Lung (tissue), 11 donors: ENCODE measurements at regions not wholly inside any gene's neighbourhood (a gene's known extent, or its start where the extent isn't known, plus 50 kb on each side); places are given as distances from the start of the nearest gene placed in this dataset.

Source experiments
- ATAC-seq: fragments of 200-7000 bp; cut with Tn5 transposase; one replicate; pipeline ENCODE4 v1.9.1; 2020; ENCODE audit warnings: moderate number of reproducible peaks; ENCODE audit not compliant: insufficient read depth, low FRiP score
- DNase-seq, 3 donors: peaks; one replicate each; pipeline ENCODE4 v3.0.0-alpha.2; 2013 to 2017
- H3K27ac ChIP-seq, 2 donors: one replicate each; pipeline ENCODE4 v1.5.1; 2013; ENCODE audit warnings: mild to moderate bottlenecking in 2 of 2, moderate library complexity in 2 of 2, control low read depth in 1 of 2, inconsistent platforms in 1 of 2, low read depth in 1 of 2, low read length in 1 of 2
- H3K27me3 ChIP-seq, 3 donors: one replicate each; pipeline ENCODE4 v1.5.1; 2013; ENCODE audit warnings: low read length in 2 of 3; ENCODE audit not compliant: control insufficient read depth in 3 of 3, insufficient read depth in 3 of 3
- H3K36me3 ChIP-seq, 4 donors: one replicate each; pipeline ENCODE4 v1.5.1; 2013; ENCODE audit warnings: low read length in 4 of 4, mild to moderate bottlenecking in 1 of 4, moderate library complexity in 1 of 4; ENCODE audit not compliant: control insufficient read depth in 4 of 4, insufficient read depth in 4 of 4
- H3K4me1 ChIP-seq, 5 donors: one replicate each; pipeline ENCODE4 v1.5.1; 2013; ENCODE audit warnings: low read length in 5 of 5, mild to moderate bottlenecking in 2 of 5, moderate library complexity in 1 of 5; ENCODE audit not compliant: control insufficient read depth in 5 of 5, insufficient read depth in 5 of 5
- H3K4me3 ChIP-seq: one replicate; pipeline ENCODE4 v1.5.1; 2013; ENCODE audit warnings: mild to moderate bottlenecking, control low read depth, moderate library complexity
- H3K9ac ChIP-seq, 2 donors: one replicate each; pipeline ENCODE4 v1.5.1; 2013; ENCODE audit warnings: low read length in 2 of 2, control low read depth in 1 of 2; ENCODE audit not compliant: insufficient read depth in 1 of 2
- H3K9me3 ChIP-seq, 4 donors: one replicate each; pipeline ENCODE4 v1.5.1; 2013; ENCODE audit warnings: low read length in 3 of 4, mild to moderate bottlenecking in 1 of 4, moderate library complexity in 1 of 4; ENCODE audit not compliant: control insufficient read depth in 4 of 4, insufficient read depth in 3 of 4
- WGBS, 2 donors: extraction: QIAGEN DNeasy Blood & Tissue Kit; methylation state at CpG; one replicate each; pipeline ENCODE4 v1.1.7; 2013; 5-methylcytosine and 5-hydroxymethylcytosine counted together
- TF ChIP-seq, protein P1 (sequence below): IDR thresholded peaks from 2 replicates; pipeline ENCODE4 v1.5.1; 2012; ENCODE audit warnings: mild to moderate bottlenecking; ENCODE audit errors: control extremely low read depth, extremely low read depth
- donor health status: control.
- donor health status: control.
- donor health status: Bipolar disorder and iron deficiency.
- donor health status: healthy.
- donor health status: DM: yes; HTN: yes; CAD: no.

DNA sequence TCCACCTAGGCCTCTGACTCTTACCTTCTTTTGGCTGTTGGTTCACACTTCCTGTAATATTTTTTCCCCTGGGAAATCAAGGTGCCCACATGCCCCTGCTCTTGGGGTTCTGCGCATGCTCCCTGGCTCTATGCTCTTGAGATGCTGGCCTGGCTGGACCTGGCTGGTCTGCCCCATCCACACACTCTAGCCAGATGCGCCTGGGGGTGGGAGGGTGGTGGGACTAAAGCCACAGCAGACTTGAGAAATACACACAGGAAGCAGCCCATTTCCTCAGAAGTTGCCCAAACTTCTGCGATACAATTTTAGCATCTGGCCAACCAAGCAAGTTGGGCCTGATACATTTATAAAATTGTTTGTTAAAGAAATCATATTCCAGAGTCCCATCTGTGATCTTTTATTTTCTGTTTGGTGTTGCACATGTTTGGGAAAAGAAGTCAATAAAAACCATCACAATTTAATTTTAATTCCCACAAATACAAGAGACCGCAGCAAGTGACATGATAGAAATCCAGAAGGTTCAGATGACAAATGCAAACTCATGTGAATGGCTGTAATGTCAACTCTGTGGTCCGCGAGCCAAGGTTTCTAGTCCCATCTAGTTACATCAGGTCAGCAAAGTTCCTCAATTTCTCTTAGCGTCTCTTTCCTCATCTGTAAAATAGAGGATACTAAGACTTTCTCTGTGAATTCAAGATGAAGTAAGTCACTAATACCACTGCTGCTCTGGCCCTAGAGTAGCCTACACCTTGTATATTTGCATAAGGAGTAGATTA, 55.9 kb upstream of the MEF2A start:
- DNase-seq: peak in 1 of 3 donors; percentile 27
- Histone ChIP-seq H3K27ac (peak overlapping the region in 1 of 2 donors; percentile 68), H3K9ac (no peak overlapping the region), H3K36me3 (no peaks in the 10 kb centered on the region), H3K4me3 (no peak overlapping the region), H3K4me1 (peaks cover 0 to 44% (median 20%) of the 10 kb centered on the region in 5 donors), H3K9me3 (peaks cover 0 to 4% (median 0%) of the 10 kb centered on the region in 4 donors), H3K27me3 (no peaks in the 10 kb centered on the region)
- ATAC-seq: no peak
- 30 to 56% methylated on average over 7 of the region's 7 CpGs for WGBS, 2 donors
- TF ChIP-seq, protein P1, sequence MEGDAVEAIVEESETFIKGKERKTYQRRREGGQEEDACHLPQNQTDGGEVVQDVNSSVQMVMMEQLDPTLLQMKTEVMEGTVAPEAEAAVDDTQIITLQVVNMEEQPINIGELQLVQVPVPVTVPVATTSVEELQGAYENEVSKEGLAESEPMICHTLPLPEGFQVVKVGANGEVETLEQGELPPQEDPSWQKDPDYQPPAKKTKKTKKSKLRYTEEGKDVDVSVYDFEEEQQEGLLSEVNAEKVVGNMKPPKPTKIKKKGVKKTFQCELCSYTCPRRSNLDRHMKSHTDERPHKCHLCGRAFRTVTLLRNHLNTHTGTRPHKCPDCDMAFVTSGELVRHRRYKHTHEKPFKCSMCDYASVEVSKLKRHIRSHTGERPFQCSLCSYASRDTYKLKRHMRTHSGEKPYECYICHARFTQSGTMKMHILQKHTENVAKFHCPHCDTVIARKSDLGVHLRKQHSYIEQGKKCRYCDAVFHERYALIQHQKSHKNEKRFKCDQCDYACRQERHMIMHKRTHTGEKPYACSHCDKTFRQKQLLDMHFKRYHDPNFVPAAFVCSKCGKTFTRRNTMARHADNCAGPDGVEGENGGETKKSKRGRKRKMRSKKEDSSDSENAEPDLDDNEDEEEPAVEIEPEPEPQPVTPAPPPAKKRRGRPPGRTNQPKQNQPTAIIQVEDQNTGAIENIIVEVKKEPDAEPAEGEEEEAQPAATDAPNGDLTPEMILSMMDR: no peak

DNA sequence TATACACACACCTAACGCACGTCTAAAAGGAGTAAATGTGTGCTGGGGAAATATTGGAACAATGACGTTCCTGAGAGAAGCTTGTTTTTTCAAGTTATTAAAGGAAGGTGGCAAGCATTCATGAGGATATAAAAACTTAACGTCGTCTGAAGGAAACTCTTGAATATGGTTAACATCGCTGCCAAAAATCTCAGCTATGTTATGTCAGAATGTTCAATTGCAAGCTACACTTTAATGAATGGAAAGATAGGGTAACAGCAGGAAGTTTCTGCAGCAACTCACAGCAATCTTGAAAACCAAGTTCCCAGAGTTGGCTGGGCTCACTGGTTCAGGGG, 54.3 kb upstream of the MEF2A start:
- Histone ChIP-seq H3K36me3 (no peaks in the 10 kb centered on the region), H3K4me3 (no peak overlapping the region), H3K27ac (peak overlapping the region in 1 of 2 donors; percentile 48), H3K9me3 (peaks cover 0 to 4% (median 0%) of the 10 kb centered on the region in 4 donors), H3K9ac (peak overlapping the region in 1 of 2 donors; percentile 4), H3K27me3 (no peaks in the 10 kb centered on the region), H3K4me1 (peaks cover 0 to 37% (median 20%) of the 10 kb centered on the region in 5 donors)
- 28 to 29% methylated on average over 6 of the region's 6 CpGs for WGBS, 2 donors
- DNase-seq (peak in 2 of 3 donors; percentile 85 to 89), ATAC-seq (no peak)
- TF ChIP-seq, protein P1: no peak

DNA sequence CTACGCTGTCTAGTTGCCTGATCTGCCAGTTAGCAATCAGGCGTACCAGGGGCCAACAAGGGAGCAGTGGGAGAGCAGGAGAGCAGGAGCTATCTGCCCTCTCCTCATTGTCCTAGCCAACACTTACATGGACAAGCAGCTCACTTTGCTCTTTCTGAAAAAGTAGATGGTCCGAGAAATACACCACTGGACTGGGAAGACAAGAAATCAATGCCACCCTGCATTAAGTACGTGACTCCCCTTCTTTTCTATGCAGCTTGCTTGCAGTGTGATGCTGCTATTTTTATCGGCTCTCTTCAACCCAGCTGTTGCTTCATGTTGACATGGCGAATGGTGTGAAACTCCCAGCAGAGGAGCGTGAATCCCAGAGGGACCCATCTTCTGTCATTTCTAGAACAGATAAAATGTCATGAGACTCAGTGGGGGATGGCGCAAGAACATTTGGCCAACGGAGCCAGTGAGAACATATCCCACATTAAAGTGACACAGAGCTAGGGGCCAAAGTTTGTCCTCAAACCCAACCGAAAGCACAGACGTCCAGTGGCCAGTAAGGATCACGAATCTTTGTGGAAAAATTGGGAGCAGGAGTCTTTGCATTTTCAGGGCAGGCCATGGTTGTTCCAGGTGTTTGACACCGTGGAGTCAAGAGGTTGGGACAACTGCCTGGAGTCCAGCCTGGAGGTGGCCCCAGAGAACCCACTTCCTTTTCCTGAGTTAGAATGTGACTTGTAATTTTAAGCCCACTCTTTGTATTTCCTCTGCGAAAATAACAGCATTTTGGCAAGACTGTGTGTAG, 53.7 kb upstream of the MEF2A start:
- Histone ChIP-seq H3K36me3 (no peaks in the 10 kb centered on the region), H3K27me3 (no peaks in the 10 kb centered on the region), H3K4me1 (peaks cover 0 to 34% (median 20%) of the 10 kb centered on the region in 5 donors), H3K4me3 (no peak overlapping the region), H3K9me3 (peaks cover 0 to 4% (median 0%) of the 10 kb centered on the region in 4 donors), H3K9ac (peak overlapping the region in 1 of 2 donors; percentile 4), H3K27ac (peak overlapping the region; percentile 18 to 48)
- WGBS, 2 donors: 49 to 56% methylated on average over 14 of the region's 14 CpGs
- DNase-seq (peak; percentile 55 to 83 (median 74)), ATAC-seq (no peak)
- TF ChIP-seq, protein P1: no peak
